Panc1 (cell line): ENCODE measurements at regions not wholly inside any gene's neighbourhood (a gene's known extent, or its start where the extent isn't known, plus 50 kb on each side); places are given as distances from the start of the nearest gene placed in this dataset.

Experiments used
- CTCF ChIP-seq: fragments of 450-650 bp; IDR thresholded peaks from 2 replicates; pipeline ENCODE4 v1.5.1; 2017; ENCODE audit warnings: mild to moderate bottlenecking
- REST ChIP-seq, 2 experiments: IDR thresholded peaks; 2 replicates each; pipeline ENCODE4 v1.6.1; 2011 to 2012; ENCODE audit warnings: low read depth in 2 of 2, control low read depth in 1 of 2, low read length in 1 of 2, mild to moderate bottlenecking in 1 of 2, moderate library complexity in 1 of 2; ENCODE audit not compliant: insufficient read depth in 1 of 2

- TF ChIP-seq CTCF (no peak), REST (IDR thresholded peaks at IDR 0.05; ENCODE audit: insufficient read depth in 1 of 2, low read depth in 2 of 2, low read length in 1 of 2) (no peak)
These were observed 195.7 kb downstream of the GASK1B start for GRCh38 chr4:157977086-157977485.
